ENCODE measurements at regions not wholly inside any gene's neighbourhood (a gene's known extent, or its start where the extent isn't known, plus 50 kb on each side); places are given as distances from the start of the nearest gene placed in this dataset.

- TF ChIP-seq CTCF (IDR thresholded peaks at IDR 0.05) (no peak), EZH2 (IDR thresholded peaks at IDR 0.05; ENCODE audit: borderline replicate concordance, insufficient read depth, low read depth, low read length, poor library complexity, severe bottlenecking) (no peak)
Observed at GRCh38 chr13:22219709-22220108, 548.8 kb downstream of the FGF9 start.

Data from B cell (primary cell).